Right renal pelvis (tissue), 4 donors: ENCODE measurements at regions not wholly inside any gene's neighbourhood (a gene's known extent, or its start where the extent isn't known, plus 50 kb on each side); places are given as distances from the start of the nearest gene placed in this dataset.
"Not testable (repeated sequence)": the region's sequence is repeated elsewhere in the genome, so short reads cannot be mapped to it uniquely, and the experiment has no call there.

Experiments used
- DNase-seq, 4 donors: peaks; one replicate each; pipeline ENCODE4 v3.0.0-alpha.2; 2013; ENCODE audit warnings: low read depth in 4 of 4, low spot score in 3 of 4, missing footprints in 1 of 4

DNA sequence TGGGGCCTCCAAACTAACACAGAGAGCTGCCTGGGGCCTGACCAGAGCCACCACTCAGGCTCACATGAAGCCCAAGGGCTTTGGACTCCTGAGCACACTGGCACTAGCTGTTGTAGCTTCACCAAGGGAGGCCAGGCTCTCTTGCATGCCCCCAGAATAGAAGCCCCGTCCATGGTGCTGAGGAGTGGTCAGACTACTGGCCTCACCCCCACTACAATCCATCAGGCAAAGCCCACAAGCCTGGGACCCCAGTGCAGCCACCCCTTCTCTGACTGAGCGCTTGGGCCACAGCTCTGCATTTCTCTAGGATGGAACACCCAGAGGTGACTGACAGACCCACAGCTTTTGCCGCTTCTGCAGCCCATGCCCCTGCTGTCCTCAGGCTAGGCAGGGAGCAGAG, 180.8 kb downstream of the PYDC2 start:
- DNase-seq: no peak

DNA sequence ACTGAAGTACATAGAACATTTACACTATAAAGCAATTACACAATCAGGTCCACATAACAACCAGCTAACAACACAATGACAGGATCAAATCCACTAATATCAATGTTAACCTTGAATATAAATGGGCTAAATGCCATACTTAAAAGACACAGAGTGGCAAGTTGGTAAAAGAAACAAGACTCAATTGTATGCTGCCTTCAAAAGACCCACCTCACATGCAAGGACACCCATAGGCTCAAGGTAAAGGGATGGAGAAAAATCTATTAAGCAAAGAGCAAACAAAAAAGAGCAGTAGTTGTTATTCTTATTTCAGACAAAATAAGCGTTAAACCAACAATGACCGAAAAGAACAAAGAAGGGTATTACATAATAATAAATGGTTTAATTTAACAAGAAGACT, 183.3 kb downstream of the PYDC2 start:
- DNase-seq: no peak

DNA sequence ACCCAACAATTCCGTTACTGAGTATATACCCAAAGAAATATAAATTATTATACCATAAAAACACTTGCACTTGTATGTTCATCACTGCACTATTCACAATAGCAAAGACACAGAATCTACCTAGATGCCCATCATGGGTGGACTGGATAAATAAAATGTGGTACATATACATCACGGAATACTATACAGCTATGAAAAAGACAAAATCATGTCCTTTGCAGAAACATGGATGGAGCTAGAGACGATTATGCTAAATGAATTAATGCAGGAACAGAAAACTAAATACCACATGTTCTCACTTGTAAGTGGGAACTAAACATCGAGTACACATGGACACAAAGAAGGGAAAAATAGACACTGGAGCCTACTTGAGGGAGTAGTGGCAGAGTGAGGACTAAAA, 185.3 kb downstream of the PYDC2 start:
- no peak for DNase-seq

DNA sequence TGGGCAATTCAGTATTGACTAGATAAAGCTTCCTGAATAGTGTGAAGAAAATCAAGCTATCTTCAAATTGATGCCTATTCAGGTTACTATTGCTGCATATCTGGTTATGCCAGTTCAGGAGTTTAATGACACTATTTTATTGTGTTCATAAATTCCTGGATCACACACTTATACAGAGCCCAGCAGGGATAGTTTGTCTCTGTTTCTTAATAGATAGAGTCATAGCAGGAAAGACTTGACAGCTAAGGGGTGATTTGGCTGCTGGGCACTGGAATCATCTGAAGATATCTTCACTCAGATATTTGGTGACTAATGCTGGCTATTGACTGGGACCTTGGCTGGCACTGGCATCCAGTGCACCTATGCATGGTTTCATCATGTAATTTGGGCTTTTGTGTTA, 187.8 kb downstream of the PYDC2 start:
- no peak for DNase-seq

DNA sequence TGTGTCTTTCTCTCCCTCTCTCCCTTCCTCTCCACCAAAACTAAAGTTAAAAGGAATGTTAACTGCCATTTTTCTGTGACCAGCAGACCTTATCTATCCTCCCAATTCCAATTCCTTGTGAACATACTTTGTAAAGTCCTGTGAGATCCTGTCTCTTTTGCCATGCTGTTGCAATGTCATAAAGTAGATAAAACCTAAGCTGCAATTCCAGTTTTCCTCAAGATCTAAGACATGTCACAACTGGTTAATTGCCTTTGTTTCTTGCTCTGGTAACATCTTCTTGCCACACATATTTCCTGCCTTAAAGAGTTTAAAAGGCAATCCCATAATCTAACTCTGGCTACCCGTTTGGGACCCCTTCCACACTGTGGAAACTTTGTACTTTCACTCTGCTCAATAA, 188.7 kb downstream of the PYDC2 start:
- DNase-seq: no peak

DNA sequence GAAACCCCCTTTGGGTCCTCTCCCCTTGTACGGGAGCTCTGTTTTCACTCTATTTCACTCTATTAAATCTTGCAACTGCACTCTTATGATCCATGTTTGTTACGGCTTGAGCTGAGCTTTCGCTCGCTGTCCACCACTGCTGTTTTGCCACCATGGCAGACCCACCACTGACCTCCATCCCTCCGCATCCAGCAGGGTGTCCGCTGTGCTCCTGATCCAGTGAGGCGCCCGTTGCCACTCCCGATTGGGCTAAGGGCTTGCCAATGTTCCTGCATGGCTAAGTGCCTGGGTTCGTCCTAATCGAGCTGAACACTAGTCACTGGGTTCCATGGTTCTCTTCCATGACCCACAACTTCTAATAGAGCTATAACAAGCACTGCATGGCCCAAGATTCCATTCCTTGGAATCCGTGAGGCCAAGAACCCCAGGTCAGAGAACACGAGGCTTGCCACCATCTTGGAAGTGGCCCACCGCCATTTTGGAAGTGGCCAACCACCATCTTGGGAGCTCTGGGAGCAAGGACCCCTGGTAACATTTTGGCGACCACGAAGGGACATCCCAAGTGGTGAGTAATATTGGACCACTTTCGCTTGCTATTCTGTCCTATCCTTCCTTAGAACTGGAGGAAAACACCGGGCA, 197.9 kb downstream of the PYDC2 start:
- DNase-seq: not testable (repeated sequence)

DNA sequence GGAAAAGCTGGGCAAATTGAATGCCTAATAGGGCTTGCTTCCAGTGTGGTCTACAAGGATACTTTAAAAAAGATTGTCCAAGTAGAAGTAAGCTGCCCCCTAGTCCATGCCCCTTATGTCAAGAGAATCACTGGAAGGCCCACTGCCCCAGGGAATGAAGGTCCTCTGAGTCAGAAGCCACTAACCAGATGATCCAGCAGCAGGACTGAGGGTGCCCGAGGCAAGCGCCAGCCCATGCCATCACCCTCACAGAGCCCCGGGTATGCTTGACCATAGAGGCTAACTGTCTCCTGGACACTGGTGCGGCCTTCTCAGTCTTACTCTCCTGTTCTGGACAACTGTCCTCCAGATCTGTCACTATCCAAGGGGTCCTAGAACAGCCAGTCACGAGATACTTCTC, 201.2 kb downstream of the PYDC2 start:
- not testable (repeated sequence) for DNase-seq

DNA sequence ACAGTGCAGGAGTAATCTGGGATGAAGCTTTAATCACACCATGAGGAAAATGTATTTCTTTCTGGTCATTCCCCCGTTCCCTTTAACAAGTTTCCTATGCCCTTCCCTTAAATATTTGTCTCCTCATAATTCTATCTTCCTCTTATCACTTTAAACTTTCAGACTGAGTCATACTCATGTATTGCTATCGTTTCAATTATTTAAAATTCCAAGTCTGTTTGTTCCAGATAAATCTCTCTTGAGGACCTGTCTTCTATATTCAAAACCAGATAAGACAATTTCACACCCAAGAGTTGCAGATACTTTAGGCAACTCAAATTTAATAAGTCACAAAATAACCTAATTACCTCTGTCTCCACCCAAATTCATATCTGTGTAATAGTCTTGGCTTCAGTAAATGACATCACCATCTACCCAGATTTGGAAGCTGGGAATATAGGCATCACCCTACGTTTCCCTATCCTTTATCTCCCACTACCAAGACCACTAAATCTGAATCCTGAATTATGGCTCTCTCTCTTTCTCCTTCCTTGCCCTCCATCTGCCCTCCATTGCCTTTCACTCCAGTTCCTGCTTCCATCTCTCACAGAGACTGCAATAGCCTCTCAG, 220.1 kb downstream of the PYDC2 start:
- no peak for DNase-seq

DNA sequence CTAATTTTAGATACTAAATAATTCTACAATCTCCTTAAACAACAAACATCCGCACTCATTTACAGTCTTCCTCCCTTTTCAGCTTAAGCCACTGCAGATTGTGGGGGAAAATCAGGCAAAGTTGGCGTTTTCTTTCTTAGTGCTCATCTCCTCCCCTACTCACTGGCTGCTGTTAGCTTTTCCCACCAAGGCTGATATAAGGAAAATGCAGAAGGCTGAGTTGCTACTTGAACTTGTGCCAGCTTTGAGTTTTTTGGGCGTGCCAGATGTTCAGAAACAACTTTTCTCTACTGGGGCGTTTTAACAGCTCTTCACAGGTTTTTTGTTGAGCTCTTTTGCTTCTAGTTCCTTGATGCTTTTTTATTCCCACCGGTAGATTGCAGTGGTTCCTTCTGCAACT, 222.0 kb downstream of the PYDC2 start:
- DNase-seq: no peak

DNA sequence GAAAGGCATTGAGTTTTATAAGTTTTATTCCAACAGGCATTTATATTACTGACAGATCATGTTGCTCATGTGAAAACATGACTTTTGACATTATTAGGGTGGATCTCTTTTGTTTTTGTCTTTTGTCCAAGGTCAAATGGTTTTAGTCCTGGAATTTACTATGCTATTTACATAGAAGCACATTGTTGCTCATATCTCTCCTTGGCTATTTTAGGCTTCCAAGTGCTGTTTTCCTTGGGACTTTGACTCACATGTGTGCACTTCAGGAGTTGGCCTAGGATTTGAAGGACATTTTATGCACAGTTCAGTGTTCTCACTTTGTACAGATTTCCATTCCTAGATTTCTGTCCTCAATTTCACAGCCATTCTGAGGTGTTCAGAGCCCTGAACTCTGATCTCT, 225.7 kb downstream of the PYDC2 start:
- no peak for DNase-seq

DNA sequence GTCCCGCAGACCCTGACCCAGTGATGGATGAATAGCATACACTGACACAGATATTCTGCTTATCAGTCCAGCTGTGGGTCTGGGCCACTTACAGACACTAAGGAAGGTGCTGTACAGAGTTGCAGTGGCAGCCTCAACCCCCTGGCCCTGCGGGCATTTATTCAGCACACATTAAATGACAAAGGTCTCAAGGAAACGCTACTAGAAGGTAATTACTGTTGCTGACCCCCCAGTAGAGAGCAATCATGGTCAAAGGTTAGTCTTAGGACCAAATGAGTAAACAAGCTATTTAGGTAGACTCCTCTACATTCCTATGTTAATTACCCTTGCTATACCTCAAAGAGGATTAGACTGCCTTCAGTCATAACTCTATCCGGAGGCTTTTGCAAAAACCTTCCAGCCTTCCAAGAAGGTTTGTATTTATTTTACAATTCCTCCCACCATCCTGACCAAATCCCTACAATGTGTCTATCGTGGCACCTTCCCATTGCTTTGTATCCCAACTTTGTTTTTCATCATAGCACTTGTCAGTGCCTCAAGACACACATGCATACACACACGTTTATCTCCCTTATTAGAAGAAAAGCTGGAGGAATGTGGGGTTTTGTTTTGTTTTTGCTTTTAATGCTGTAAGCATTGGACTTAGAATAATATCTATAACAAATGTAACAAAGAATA, 227.9 kb downstream of the PYDC2 start:
- no peak for DNase-seq

DNA sequence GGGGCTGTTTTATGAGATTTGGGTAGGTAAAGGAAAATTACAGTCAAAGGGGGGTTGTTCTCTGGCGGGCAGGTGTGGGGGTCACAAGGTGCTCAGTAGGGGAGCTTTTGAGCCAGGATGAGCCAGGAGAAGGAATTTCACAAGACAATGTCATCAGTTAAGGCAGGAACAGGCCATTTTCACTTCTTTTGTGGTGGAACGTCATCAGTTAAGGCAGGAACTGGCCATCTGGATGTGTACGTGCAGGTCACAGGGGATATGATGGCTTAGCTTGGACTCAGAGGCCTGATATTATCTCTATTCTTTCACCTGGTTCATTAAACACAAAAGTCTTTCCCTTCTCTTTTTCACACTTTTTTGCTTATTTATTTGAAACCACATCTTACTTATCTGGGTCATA, 230.2 kb downstream of the PYDC2 start:
- not testable (repeated sequence) for DNase-seq

DNA sequence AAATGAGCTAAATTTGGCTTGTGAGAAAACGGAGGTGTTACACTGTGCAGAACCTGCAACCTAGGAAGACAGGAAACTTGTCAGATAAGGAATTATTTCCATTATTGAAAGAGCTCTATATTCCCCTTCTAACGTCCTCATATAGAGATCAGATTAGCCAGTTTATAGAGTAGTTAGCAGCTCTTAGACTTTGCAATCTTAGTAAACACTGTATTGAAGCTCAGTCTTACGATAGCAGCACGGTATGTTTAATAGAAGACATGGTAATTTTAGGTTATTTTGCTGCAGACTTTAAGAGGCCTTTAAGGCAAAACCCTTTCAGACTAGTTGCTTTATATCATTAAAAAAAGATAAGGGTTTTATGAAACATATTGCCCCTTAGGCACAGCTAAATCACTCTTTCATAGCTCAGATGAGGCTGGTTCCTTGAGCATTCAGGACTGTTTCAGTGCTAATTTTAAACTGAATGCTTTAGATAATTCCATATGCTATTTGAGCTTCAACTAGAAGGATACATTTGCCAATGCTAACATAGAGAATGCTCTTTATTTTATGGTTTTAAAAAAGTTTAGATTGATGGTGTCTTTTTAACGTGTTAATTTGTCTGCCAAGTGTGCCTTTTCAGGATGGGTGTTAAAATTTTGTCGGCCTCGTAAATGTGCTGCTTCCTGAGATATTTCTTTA, 234.3 kb downstream of the PYDC2 start:
- DNase-seq: no peak

DNA sequence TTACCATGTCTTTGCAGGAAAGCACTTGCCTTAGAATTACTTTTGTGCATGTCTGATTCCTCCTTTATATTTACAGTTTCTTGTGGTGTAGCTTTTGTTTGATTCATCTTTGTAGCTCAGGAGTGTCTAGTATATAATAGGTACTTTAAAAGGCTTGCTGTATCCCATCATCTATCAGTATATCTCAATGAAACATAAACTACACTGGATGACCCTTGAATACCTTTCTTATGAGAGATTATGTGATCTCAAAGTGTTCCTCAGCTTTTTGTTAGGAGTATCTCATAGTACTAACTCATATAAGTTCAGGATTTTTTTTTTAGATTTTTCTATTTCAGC, 234.8 kb downstream of the PYDC2 start:
- DNase-seq: no peak

DNA sequence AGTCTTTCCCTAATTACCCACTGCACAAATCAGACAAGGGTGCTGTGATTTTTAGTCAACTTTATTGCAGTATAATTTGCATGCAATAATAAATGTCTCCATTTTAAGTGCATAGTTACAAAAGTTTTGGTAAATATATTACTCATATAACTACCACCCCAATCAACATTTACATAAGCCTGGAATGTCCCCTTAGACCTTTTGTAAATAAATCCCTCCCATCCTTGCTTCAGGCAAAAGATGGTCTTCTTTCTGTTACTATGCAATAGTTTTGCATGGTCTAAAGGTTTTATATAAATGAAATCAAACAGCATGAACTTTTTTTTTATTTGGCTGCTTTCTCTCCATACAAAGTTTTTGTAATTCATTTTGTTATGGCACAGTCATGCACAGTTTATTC, 235.4 kb downstream of the PYDC2 start:
- no peak for DNase-seq

DNA sequence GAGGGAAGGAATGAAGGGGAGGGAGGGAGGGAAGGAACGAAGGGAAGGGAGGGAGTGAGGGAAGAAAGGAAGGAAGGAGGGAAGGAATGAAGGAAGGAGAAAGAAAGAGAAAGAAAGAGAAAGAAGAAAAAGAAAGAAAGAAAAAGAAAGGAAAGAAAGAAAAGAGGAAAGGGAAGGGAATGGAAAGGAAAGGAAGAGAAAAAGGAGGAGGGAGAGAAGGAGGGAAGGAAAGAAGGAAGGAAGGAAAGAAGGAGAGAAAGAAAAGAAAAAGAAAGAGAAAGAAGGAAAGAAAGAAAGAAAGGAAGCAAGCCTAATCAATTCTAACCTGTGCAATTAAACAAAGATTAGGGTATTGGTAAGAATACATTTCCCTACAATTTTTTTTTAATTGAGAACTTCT, 238.6 kb downstream of the PYDC2 start:
- no peak for DNase-seq

DNA sequence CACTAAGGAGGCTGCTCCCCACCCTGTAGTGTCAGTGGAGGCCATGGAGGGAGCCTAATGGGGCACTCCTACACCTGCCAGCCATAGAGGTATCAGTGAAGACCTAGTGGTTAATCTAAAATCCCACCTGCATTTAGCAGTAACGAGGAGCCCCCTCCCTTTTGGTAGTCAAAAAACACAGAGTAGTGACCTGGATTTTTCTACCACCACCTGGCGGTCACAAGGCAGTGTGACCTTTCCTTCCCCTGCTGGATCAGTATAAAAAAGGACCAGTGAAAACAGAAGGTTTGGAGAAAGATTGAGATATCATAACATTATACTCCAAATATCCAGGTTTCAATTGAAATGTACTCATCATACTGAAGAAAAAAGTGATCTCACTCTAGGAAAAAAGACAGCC, 241.2 kb downstream of the PYDC2 start:
- DNase-seq: no peak

DNA sequence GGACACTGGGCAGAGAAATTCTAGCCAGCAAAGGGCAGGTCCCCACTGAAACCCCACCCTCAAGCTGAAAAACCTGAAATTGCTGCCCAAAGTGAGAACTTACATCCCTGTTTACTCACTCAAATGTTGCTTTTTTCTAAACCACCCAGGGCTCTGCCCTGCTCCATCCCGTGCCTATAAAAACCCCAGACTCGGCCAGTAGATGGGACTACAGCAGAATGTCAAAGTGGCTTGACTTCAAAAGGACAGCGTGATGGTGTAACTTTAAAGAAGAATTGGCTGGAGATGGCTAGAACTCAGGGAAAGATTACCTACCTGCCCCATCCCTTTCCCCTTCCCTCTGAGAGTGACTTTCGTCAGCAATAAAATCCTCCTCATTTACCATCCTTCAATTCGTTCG, 246.9 kb downstream of the PYDC2 start:
- DNase-seq: no peak

DNA sequence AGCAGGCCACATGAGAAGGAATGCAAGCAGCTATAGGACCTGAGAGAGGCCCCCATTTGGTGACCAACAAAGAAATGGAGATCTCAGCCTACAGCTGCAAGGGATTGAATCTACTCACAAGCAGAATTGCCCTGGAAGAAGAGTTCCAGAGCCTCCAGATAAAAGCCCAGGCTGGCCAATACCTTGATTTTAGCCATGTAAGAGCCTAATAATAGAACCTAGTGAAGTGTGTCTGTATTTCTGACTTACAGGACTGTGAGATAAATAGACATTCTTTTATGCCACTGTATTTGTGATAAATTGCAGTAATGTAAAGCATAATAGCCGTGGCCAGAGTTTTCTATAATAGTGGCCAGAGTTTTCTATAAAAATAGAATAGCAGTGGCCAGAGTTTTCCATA, 254.6 kb downstream of the PYDC2 start:
- no peak for DNase-seq

DNA sequence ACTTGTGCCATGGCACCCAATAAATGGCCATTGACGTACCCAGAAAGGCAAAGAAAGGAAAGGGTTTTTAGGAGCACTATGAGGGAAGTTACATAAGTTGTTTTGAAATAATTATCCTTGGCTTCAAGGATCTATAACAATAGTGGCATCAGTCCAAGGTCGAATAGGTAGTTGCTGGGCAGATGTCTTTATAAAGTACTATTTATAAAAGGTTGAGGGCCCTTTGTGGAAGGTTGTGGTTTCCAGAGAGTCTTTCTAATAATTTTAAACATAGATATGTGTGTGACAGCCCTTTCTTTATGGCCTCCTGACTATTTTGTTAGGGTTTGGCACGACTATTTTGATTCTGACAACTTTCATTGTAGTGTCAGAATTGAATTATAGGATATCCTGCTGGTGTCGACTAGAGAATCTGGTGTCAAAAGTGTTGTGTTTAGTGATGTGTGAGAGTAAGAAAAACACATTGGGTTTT, 260.5 kb downstream of the PYDC2 start:
- no peak for DNase-seq

DNA sequence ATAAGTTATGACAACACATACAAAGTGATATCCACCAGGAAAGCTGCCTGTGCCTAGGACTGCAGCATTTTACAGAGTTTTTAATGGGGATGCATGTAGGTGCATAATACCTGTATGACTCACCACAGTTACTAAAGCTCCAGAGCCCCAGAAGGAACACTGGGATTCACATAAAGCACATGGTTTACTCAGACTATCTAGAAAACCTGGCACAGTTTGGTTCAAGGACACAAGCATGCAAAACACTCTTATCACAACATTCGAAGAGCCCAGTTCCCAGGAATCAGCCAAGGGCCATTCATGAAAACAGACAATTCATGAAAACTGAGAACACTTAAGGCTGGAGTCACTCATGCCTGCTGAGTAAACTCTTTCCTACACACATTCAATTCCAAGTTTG, 261.0 kb downstream of the PYDC2 start:
- peak in 2 of 4 donors; percentile 5 to 8 for DNase-seq

DNA sequence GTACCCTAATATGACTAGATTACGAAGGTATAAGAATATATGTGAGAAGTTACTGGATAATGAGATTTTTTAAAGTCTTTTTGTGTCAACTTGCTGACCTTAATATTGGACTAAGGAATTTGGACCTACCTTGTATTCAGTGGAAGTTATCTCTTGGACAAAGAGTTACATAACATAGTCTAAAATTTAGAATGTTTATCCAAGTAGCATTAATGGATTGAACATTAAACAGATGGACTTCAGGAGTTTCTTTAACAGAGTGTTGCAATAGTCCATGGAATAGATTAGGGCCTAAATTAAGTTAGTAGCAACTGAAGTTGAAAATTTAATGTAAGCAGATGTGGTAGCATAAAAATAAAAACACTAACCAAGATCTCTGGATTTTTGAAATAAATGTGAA, 266.4 kb downstream of the PYDC2 start:
- DNase-seq: no peak
